Endodermal cell (in vitro differentiated cells): ENCODE measurements at regions not wholly inside any gene's neighbourhood (a gene's known extent, or its start where the extent isn't known, plus 50 kb on each side); places are given as distances from the start of the nearest gene placed in this dataset.

Experiments
- DNase-seq: peaks from one replicate; pipeline ENCODE4 v3.0.0-alpha.2; 2017
- H3K27ac ChIP-seq: 2 replicates; pipeline ENCODE4 v1.5.1; 2013; ENCODE audit warnings: mild to moderate bottlenecking, low read depth, low read length, moderate library complexity
- H3K27me3 ChIP-seq: 2 replicates; pipeline ENCODE4 v1.6.1; 2013; ENCODE audit warnings: mild to moderate bottlenecking, low read length, moderate library complexity; ENCODE audit not compliant: insufficient read depth, control insufficient read depth, poor library complexity, severe bottlenecking
- H3K36me3 ChIP-seq: 2 replicates; pipeline ENCODE4 v1.7.0; 2013; ENCODE audit warnings: mild to moderate bottlenecking, low read length, moderate library complexity; ENCODE audit not compliant: control insufficient read depth, insufficient read depth
- H3K4me1 ChIP-seq: one replicate; pipeline ENCODE4 v1.7.0; 2013; ENCODE audit warnings: low read length; ENCODE audit not compliant: control insufficient read depth, insufficient read depth
- H3K4me3 ChIP-seq: 2 replicates; pipeline ENCODE4 v1.5.1; 2013; ENCODE audit warnings: mild to moderate bottlenecking, low read length, moderate library complexity
- H3K9ac ChIP-seq: 2 replicates; pipeline ENCODE4 v1.6.1; 2013; ENCODE audit warnings: mild to moderate bottlenecking, low read length, moderate library complexity; ENCODE audit not compliant: poor library complexity, severe bottlenecking; ENCODE audit errors: extremely low read depth
- H3K9me3 ChIP-seq: 2 replicates; pipeline ENCODE4 v1.6.1; 2013; ENCODE audit warnings: mild to moderate bottlenecking, low read length, moderate library complexity; ENCODE audit not compliant: control insufficient read depth
- H3K27ac Mint-ChIP-seq: 2 replicates; pipeline ENCODE4 v1.8.0; 2020; ENCODE audit warnings: mixed read lengths
- H3K27me3 Mint-ChIP-seq: 2 replicates; pipeline ENCODE4 v1.8.0; 2021; ENCODE audit warnings: mild to moderate bottlenecking, mixed read lengths; ENCODE audit not compliant: insufficient read depth
- H3K36me3 Mint-ChIP-seq: 2 replicates; pipeline ENCODE4 v1.8.0; 2020; ENCODE audit warnings: low read depth, mixed read lengths
- H3K4me1 Mint-ChIP-seq: 2 replicates; pipeline ENCODE4 v1.8.0; 2020; ENCODE audit warnings: mixed read lengths
- H3K4me3 Mint-ChIP-seq: 2 replicates; pipeline ENCODE4 v1.8.0; 2020; ENCODE audit warnings: mild to moderate bottlenecking, moderate library complexity, mixed read lengths
- H3K9me3 Mint-ChIP-seq: 2 replicates; pipeline ENCODE4 v1.8.0; 2020; ENCODE audit warnings: mild to moderate bottlenecking, mixed read lengths
- WGBS, 2 experiments: methylation state at CpG; one replicate each; pipeline versions ENCODE4 v1.1.5 to v1.1.7; 2013; ENCODE audit warnings: missing lambda C conversion rate in 2 of 2, mixed read lengths in 1 of 2; ENCODE audit not compliant: insufficient coverage in 1 of 2, insufficient read length in 1 of 2; 5-methylcytosine and 5-hydroxymethylcytosine counted together
- TF ChIP-seq, protein P1 (sequence below): fragments of 200-600 bp; sonication (generic); conservative IDR thresholded peaks from 2 replicates; pipeline ENCODE4 v1.5.0; 2021; ENCODE audit warnings: antibody characterized with exemption, mild to moderate bottlenecking

DNA sequence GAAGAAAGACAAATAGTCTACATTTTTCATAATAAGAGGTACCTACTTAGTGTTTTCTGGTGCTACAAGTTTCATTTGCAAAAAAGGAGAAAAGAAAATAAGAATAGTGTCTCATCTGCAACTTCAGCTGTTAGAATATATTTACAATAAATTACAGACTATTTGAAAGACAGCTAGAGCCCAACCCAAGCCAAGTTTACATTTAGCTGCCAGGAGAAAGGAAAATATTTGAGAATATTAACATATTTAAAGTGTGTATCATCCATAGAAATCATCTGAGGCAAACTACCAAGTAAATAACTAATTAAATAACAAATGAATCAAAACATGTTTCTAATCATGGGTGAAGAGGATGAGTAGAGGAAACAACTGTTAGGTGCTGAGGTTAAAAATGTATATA, 209.2 kb upstream of the ZSWIM2 start:
- Histone ChIP-seq H3K4me3 (no peak overlapping the region), H3K9ac (no peak overlapping the region), H3K27ac (no peak overlapping the region), H3K9me3 (no peaks in the 10 kb centered on the region), H3K27me3 (no peaks in the 10 kb centered on the region), H3K36me3 (no peaks in the 10 kb centered on the region), H3K4me1 (no peaks in the 10 kb centered on the region)
- H3K4me1 Mint-ChIP-seq: no peaks in the 10 kb centered on the region
- no peaks in the 10 kb centered on the region for H3K36me3 Mint-ChIP-seq
- TF ChIP-seq, protein P1, sequence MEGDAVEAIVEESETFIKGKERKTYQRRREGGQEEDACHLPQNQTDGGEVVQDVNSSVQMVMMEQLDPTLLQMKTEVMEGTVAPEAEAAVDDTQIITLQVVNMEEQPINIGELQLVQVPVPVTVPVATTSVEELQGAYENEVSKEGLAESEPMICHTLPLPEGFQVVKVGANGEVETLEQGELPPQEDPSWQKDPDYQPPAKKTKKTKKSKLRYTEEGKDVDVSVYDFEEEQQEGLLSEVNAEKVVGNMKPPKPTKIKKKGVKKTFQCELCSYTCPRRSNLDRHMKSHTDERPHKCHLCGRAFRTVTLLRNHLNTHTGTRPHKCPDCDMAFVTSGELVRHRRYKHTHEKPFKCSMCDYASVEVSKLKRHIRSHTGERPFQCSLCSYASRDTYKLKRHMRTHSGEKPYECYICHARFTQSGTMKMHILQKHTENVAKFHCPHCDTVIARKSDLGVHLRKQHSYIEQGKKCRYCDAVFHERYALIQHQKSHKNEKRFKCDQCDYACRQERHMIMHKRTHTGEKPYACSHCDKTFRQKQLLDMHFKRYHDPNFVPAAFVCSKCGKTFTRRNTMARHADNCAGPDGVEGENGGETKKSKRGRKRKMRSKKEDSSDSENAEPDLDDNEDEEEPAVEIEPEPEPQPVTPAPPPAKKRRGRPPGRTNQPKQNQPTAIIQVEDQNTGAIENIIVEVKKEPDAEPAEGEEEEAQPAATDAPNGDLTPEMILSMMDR: no peak
- DNase-seq: no peak
- no peaks in the 10 kb centered on the region for H3K27me3 Mint-ChIP-seq
- no peak overlapping the region for H3K4me3 Mint-ChIP-seq
- no peak overlapping the region for H3K27ac Mint-ChIP-seq
- H3K9me3 Mint-ChIP-seq: no peaks in the 10 kb centered on the region

DNA sequence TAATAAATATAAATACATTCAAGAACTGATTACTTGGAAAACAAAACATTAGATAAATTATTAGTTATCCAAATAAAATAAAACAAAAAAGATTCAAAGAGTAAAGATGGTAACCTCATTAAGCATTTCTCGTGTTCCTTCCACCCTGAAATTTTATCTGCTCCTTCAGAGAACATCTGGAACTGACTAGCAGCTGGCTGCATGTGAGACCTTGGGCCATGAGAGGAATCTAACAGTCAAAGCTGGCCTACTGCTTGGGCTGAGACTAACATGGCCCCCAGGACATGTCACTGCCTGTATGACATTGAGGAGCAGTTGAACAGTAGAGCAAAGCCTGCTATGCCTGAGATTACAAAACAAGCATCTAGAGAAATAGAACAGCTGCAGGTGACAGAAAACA, 208.5 kb upstream of the ZSWIM2 start:
- TF ChIP-seq, protein P1: no peak
- Mint-ChIP-seq H3K27ac (no peak overlapping the region), H3K4me3 (no peak overlapping the region), H3K4me1 (no peaks in the 10 kb centered on the region), H3K9me3 (no peaks in the 10 kb centered on the region), H3K27me3 (no peaks in the 10 kb centered on the region), H3K36me3 (no peaks in the 10 kb centered on the region)
- Histone ChIP-seq H3K9me3 (no peaks in the 10 kb centered on the region), H3K27ac (no peak overlapping the region), H3K27me3 (no peaks in the 10 kb centered on the region), H3K4me1 (no peaks in the 10 kb centered on the region), H3K36me3 (no peaks in the 10 kb centered on the region), H3K9ac (no peak overlapping the region), H3K4me3 (no peak overlapping the region)
- no peak for DNase-seq
- 94 to 100% methylated on average over 1 of the region's 1 CpG for WGBS, 2 experiments

DNA sequence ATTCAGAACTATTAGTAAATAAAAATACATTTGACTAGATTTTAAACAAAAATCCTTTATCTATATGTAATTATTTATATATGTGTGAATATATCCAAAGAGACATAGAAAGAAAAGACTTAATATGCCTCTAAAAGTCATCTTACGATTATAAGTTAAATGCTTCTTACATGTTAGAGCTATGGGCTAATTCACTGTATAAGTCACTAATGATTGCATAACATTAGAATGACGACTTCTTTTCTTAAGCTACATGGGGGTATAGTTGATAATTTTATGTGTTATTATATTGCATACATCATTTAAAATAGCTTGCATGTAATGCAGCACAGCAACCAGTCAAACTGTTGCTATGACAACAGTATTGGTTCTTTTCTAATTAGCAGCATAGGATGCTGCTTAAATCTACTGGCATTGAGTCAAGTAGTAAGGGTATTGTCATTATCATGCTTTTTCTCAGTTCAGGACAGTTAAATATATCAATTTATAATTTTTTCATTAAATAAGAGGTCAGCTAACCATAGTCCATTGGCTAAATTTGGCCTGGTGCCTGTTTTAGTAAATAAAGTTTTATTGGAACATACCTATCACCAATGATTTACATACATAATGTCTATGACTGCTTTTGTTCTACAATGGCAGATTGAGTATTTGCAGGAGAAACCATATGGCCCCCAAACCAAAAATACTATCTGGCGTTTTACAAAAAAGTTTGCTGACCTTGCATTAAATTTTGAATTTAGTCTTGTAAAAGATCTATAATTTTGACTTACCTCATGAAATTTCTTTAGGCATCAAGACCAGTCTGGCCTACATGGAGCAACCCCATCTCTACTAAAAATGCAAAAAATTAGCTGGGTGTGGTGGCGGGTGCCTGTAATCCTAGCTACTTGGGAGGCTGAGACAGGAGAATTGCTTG, 207.7 kb upstream of the ZSWIM2 start:
- H3K36me3 Mint-ChIP-seq: no peaks in the 10 kb centered on the region
- no peaks in the 10 kb centered on the region for H3K4me1 ChIP-seq
- H3K4me1 Mint-ChIP-seq: no peaks in the 10 kb centered on the region
- H3K9ac ChIP-seq: no peak overlapping the region
- no peak overlapping the region for H3K27ac ChIP-seq
- H3K4me3 Mint-ChIP-seq: no peak overlapping the region
- H3K36me3 ChIP-seq: no peaks in the 10 kb centered on the region
- H3K4me3 ChIP-seq: no peak overlapping the region
- H3K27ac Mint-ChIP-seq: no peak overlapping the region
- H3K27me3 ChIP-seq: no peaks in the 10 kb centered on the region
- 94 to 100% methylated on average over 1 to 4 of the region's 4 CpGs for WGBS, 2 experiments
- TF ChIP-seq, protein P1: no peak
- H3K27me3 Mint-ChIP-seq: no peaks in the 10 kb centered on the region
- no peak for DNase-seq
- H3K9me3 ChIP-seq: no peaks in the 10 kb centered on the region
- H3K9me3 Mint-ChIP-seq: no peaks in the 10 kb centered on the region
